Activated T-helper 17 cell treated with anti-CD3 and anti-CD28 coated beads, Interleukin-2, amount 50 U/mL, for 72 hours (primary cell): ENCODE measurements at regions not wholly inside any gene's neighbourhood (a gene's known extent, or its start where the extent isn't known, plus 50 kb on each side); places are given as distances from the start of the nearest gene placed in this dataset.

ENCODE experiments used
- ATAC-seq: fragments of 150-1000 bp; cut with Tn5 transposase; replicated peaks from 2 replicates; pipeline ENCODE4 v1.10.0; 2021; ENCODE audit warnings: mild to moderate bottlenecking, moderate library complexity
- H3K27ac Mint-ChIP-seq: one replicate; pipeline ENCODE4 v1.8.0; 2022; ENCODE audit warnings: mixed read lengths
- H3K27me3 Mint-ChIP-seq: one replicate; pipeline ENCODE4 v1.8.0; 2022; ENCODE audit warnings: mixed read lengths
- H3K36me3 Mint-ChIP-seq: one replicate; pipeline ENCODE4 v1.8.0; 2022; ENCODE audit warnings: low read depth, mild to moderate bottlenecking, mixed read lengths
- H3K4me1 Mint-ChIP-seq: one replicate; pipeline ENCODE4 v1.8.0; 2022; ENCODE audit warnings: mixed read lengths
- H3K4me3 Mint-ChIP-seq: one replicate; pipeline ENCODE4 v1.8.0; 2022; ENCODE audit warnings: mild to moderate bottlenecking, mixed read lengths
- H3K9me3 Mint-ChIP-seq: one replicate; pipeline ENCODE4 v1.8.0; 2022; ENCODE audit warnings: mixed read lengths

DNA sequence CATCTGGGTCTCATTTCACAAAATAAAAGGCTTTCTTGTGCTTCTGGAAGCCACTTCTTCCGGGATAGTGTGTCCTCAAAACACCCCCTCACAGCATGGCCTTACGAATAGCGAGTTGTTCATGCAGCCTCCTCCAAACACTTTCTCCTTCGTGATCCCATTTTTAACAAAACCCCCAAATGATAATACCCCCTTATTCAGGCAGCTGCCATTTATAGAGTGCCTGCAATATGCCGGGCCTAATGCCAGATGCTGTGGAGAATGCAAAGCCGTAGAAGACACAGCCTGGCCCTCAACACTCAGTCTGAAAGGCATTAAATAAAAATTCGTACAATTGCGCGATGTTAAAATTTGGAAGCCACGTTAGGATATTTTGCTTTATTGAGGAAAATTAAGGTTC is 66.4 kb upstream of the SLC44A1 start:
- no peak for ATAC-seq
- H3K27ac Mint-ChIP-seq: no peak overlapping the region
- no peaks in the 10 kb centered on the region for H3K27me3 Mint-ChIP-seq
- no peaks in the 10 kb centered on the region for H3K9me3 Mint-ChIP-seq
- H3K36me3 Mint-ChIP-seq: no peaks in the 10 kb centered on the region
- H3K4me3 Mint-ChIP-seq: no peak overlapping the region
- no peaks in the 10 kb centered on the region for H3K4me1 Mint-ChIP-seq

DNA sequence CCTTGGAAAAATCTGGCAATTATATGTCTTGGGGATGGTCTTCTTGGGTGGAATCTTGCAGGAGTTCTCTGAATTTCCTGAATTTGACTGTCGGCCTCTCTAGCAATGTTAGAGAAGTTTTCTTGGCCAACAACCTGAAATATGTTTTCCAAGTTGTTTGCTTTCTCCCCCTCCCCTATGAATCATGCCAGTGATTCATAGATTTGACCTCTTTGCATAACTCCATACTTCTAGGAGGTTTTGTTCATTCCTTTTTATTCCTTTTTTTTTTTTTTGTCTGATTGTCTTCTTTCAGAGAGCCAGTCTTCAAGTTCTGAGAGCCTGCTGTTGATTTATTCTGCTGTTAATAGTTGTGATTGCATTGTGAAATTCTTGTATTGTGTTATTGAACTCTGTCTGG is 56.7 kb upstream of the SLC44A1 start:
- no peaks in the 10 kb centered on the region for H3K4me1 Mint-ChIP-seq
- no peaks in the 10 kb centered on the region for H3K27me3 Mint-ChIP-seq
- no peaks in the 10 kb centered on the region for H3K9me3 Mint-ChIP-seq
- no peaks in the 10 kb centered on the region for H3K36me3 Mint-ChIP-seq
- ATAC-seq: no peak
- no peak overlapping the region for H3K4me3 Mint-ChIP-seq
- no peak overlapping the region for H3K27ac Mint-ChIP-seq

GRCh38 chr9:105188746-105189145 is 55.7 kb upstream of the SLC44A1 start:
- ATAC-seq: no peak
- H3K36me3 Mint-ChIP-seq: no peaks in the 10 kb centered on the region
- H3K27ac Mint-ChIP-seq: no peak overlapping the region
- H3K4me3 Mint-ChIP-seq: no peak overlapping the region
- H3K27me3 Mint-ChIP-seq: peaks cover 3% of the 10 kb centered on the region
- no peaks in the 10 kb centered on the region for H3K9me3 Mint-ChIP-seq
- no peaks in the 10 kb centered on the region for H3K4me1 Mint-ChIP-seq

DNA sequence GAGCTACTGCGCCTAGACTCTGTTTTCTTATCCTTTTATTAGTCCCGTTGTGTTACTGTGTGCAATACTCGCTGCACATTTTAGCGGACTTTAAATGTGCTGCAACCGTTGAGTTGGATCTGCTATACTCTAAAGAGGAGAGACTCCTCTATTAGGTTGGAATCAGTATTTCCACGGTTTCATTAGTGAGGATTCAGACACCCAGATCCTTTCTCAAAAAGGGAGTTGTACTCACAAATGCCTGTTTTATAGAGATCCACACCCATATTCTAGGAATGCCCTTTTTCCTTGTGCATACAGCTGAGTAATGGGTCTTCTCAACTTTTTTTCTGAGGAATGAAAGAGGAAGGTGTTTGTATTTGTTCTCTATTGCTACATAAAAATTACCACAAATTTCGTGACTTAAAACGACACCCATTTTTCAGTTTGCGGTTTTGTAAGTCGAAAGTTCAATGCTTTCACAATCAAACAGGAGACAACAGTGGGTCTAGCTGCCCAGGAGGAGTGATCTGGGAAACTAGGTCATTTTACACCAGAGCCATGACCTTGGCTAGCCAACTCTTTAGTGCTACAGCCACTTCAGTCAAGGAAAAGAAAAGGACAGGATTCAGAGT is 52.8 kb upstream of the SLC44A1 start:
- Mint-ChIP-seq H3K36me3 (no peaks in the 10 kb centered on the region), H3K4me1 (no peaks in the 10 kb centered on the region), H3K9me3 (no peaks in the 10 kb centered on the region), H3K27me3 (peaks cover 11% of the 10 kb centered on the region), H3K27ac (no peak overlapping the region), H3K4me3 (no peak overlapping the region)
- ATAC-seq: peak; percentile 49

DNA sequence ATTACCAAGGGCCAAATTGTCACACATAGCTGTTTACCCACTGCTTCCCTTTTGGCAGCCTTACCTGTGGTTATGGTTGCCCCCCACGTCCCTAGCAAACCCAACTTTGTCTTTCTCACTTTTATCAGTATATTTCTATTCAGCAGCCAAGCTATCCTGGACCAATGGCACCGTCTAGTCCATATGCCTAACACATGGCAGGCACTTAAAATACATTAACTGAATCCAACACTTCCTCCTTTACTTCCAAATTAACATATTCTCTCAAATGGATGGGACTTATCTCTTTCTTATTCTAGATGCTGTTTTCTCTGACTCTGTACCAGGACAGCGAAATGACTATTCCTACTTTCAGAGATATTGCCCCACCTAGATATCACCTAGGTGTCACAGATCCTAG is 50.9 kb upstream of the SLC44A1 start:
- H3K4me1 Mint-ChIP-seq: no peaks in the 10 kb centered on the region

DNA sequence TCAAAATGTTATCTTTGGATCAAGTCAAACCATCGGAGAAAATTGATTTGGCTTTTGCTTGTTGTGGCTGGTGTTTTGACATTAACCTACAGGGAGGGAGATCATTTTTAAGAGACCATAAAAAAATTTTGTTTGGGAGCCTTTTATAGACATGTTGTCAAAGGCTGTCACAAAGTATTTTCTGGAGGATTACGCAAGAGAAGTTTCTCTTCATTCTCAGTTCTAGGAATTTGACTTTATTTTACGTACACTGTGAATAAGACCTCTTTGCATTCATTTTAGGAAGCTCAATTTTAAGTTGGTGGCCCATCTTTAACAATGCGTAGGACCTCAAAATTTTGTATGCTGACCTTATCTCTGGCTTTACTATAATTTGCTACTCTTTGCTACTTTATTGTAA is 50.2 kb upstream of the SLC44A1 start:
- no peak overlapping the region for H3K4me3 Mint-ChIP-seq
- H3K27ac Mint-ChIP-seq: no peak overlapping the region
- peaks cover 11% of the 10 kb centered on the region for H3K27me3 Mint-ChIP-seq
- no peaks in the 10 kb centered on the region for H3K4me1 Mint-ChIP-seq
- H3K36me3 Mint-ChIP-seq: no peaks in the 10 kb centered on the region
- no peaks in the 10 kb centered on the region for H3K9me3 Mint-ChIP-seq
- no peak for ATAC-seq

More for the DNA sequence above, 50.9 kb upstream of the SLC44A1 start:
- Mint-ChIP-seq H3K9me3 (no peaks in the 10 kb centered on the region), H3K27me3 (peaks cover 11% of the 10 kb centered on the region), H3K27ac (no peak overlapping the region), H3K4me3 (no peak overlapping the region), H3K36me3 (no peaks in the 10 kb centered on the region)
- ATAC-seq: no peak
